A673 (cell line): ENCODE measurements at regions not wholly inside any gene's neighbourhood (a gene's known extent, or its start where the extent isn't known, plus 50 kb on each side); places are given as distances from the start of the nearest gene placed in this dataset.
"Not testable (repeated sequence)": the region's sequence is repeated elsewhere in the genome, so short reads cannot be mapped to it uniquely, and the experiment has no call there.

Experiments
- BruUV-seq: library from RNA; stranded (reverse); fragments of 400-500 nt; replicated peaks from 2 replicates; lab custom pipeline; 2021; lab: Mats Ljungman, UMichigan
- CTCF ChIA-PET: fragments of 300-600 bp; sonication (Branson Sonifier 250); formaldehyde crosslinking; loops from one replicate; lab custom pipeline; 2022; ENCODE audit warnings: antibody characterized with exemption; lab: Charles Lee
- POLR2A ChIA-PET: fragments of 300-600 bp; sonication (Branson Sonifier 250); formaldehyde crosslinking; loops from one replicate; lab custom pipeline; 2022; ENCODE audit warnings: antibody characterized with exemption; ENCODE audit not compliant: low non-redundant PET; lab: Charles Lee
- DNase-seq: peaks from one replicate; pipeline ENCODE4 v3.0.0-alpha.2; 2015; ENCODE audit warnings: low spot score
- H3K27ac ChIP-seq: fragments of 200-600 bp; sonication (generic); 2 replicates; pipeline ENCODE4 v1.5.1; 2016; ENCODE audit warnings: mixed run types, low read depth, mild to moderate bottlenecking, mixed read lengths, antibody characterized with exemption, low read length; ENCODE audit not compliant: poor library complexity, severe bottlenecking
- H3K27me3 ChIP-seq: fragments of 200-600 bp; sonication (generic); replicated peaks from 2 replicates; pipeline ENCODE4 v1.6.1; 2017; ENCODE audit warnings: mixed run types, low read depth, mild to moderate bottlenecking, mixed read lengths, antibody characterized with exemption, low read length; ENCODE audit not compliant: insufficient read depth, poor library complexity
- H3K36me3 ChIP-seq: fragments of 200-600 bp; sonication (generic); 2 replicates; pipeline ENCODE4 v1.6.1; 2016; ENCODE audit warnings: mixed run types, mild to moderate bottlenecking, mixed read lengths, antibody characterized with exemption, low read length; ENCODE audit not compliant: insufficient read depth, poor library complexity, severe bottlenecking
- H3K4me1 ChIP-seq: fragments of 200-600 bp; sonication (generic); 2 replicates; pipeline ENCODE4 v1.6.1; 2017; ENCODE audit warnings: mixed run types, mild to moderate bottlenecking, mixed read lengths, antibody characterized with exemption, low read length; ENCODE audit not compliant: insufficient read depth, poor library complexity, severe bottlenecking
- H3K4me3 ChIP-seq: fragments of 200-600 bp; sonication (generic); 2 replicates; pipeline ENCODE4 v1.5.1; 2016; ENCODE audit warnings: low read depth, mixed run types, mild to moderate bottlenecking, mixed read lengths, low read length; ENCODE audit not compliant: poor library complexity, severe bottlenecking
- H3K9me3 ChIP-seq: fragments of 200-600 bp; sonication (generic); 2 replicates; pipeline ENCODE4 v1.6.1; 2016; ENCODE audit warnings: mixed run types, low read depth, mild to moderate bottlenecking, mixed read lengths, antibody characterized with exemption, low read length; ENCODE audit not compliant: poor library complexity, severe bottlenecking
- CTCF ChIP-seq: fragments of 300-800, 200-600 bp; sonication (generic); conservative IDR thresholded peaks from 2 replicates; pipeline ENCODE4 v1.5.1; 2017; ENCODE audit warnings: low read depth, mild to moderate bottlenecking, antibody characterized with exemption, low read length, moderate library complexity, mixed read lengths
- EZH2 ChIP-seq: fragments of 200-600 bp; sonication (generic); IDR thresholded peaks from 2 replicates; pipeline ENCODE4 v1.6.1; 2017; ENCODE audit warnings: borderline replicate concordance, low read depth, mild to moderate bottlenecking, mixed read lengths, antibody characterized with exemption, low read length; ENCODE audit not compliant: poor library complexity, severe bottlenecking
- intact Hi-C: fragments of 100-400 bp; cut with micrococcal nuclease; formaldehyde crosslinking; loops from one replicate; pipeline ENCODE4 v1.10.0; 2022; ENCODE audit not compliant: unreplicated experiment

- intact Hi-C loops: no loop called here
- no peak for DNase-seq
- no TSS peak for BruUV-seq
- Histone ChIP-seq H3K9me3 (no peaks in the 10 kb centered on the region), H3K27ac (no peak overlapping the region), H3K27me3 (peaks cover 15% of the 10 kb centered on the region), H3K4me3 (no peak overlapping the region), H3K4me1 (no peaks in the 10 kb centered on the region), H3K36me3 (no peaks in the 10 kb centered on the region)
- ChIA-PET POLR2A (no interaction called here), CTCF (no interaction called here)
- TF ChIP-seq CTCF: no peak
- no peak for TF ChIP-seq EZH2
These were observed 84.2 kb downstream of the TEX51 start for GRCh38 chr2:126982935-126983334.

GRCh38 chr2:126986631-126987187, 88.0 kb downstream of the TEX51 start:
- CTCF ChIA-PET: no interaction called here
- H3K9me3 ChIP-seq: no peaks in the 10 kb centered on the region
- intact Hi-C loops: no loop called here
- POLR2A ChIA-PET: interaction anchor here (0.7 kb wide), 1 partner anchor 627 kb away, joined by 3 read pairs; no protein-coding TSS in a partner anchor
- DNase-seq: no peak
- no TSS peak for BruUV-seq
- no peaks in the 10 kb centered on the region for H3K4me1 ChIP-seq
- TF ChIP-seq EZH2 (no peak), CTCF (no peak)
- H3K4me3 ChIP-seq: no peak overlapping the region
- H3K27me3 ChIP-seq: peaks cover 15% of the 10 kb centered on the region
- H3K36me3 ChIP-seq: no peaks in the 10 kb centered on the region
- H3K27ac ChIP-seq: no peak overlapping the region

- Histone ChIP-seq H3K36me3 (no peaks in the 10 kb centered on the region), H3K9me3 (no peaks in the 10 kb centered on the region), H3K27me3 (peaks cover 15% of the 10 kb centered on the region), H3K4me3 (no peak overlapping the region), H3K27ac (no peak overlapping the region), H3K4me1 (no peaks in the 10 kb centered on the region)
- TF ChIP-seq EZH2: no peak
- TF ChIP-seq CTCF: no peak
- BruUV-seq: no TSS peak
- DNase-seq: no peak
- ChIA-PET CTCF (no interaction called here), POLR2A (no interaction called here)
- intact Hi-C loops: no loop called here
These were observed 89.8 kb downstream of the TEX51 start for GRCh38 chr2:126988482-126988881.

GRCh38 chr2:126989064-126989463, 90.4 kb downstream of the TEX51 start:
- H3K36me3 ChIP-seq, DNase-seq, H3K4me1 ChIP-seq, BruUV-seq, CTCF ChIA-PET, intact Hi-C loops, H3K4me3 ChIP-seq, H3K9me3 ChIP-seq, POLR2A ChIA-PET, H3K27ac ChIP-seq: not testable (repeated sequence)
- H3K27me3 ChIP-seq: peaks cover 15% of the 10 kb centered on the region
